Ovary (tissue), 3 donors: ENCODE measurements at regions not wholly inside any gene's neighbourhood (a gene's known extent, or its start where the extent isn't known, plus 50 kb on each side); places are given as distances from the start of the nearest gene placed in this dataset.

Experiments used
- EP300 ChIP-seq: sonication (generic); formaldehyde crosslinking; IDR thresholded peaks from one replicate; pipeline ENCODE4 v1.6.1; 2017; ENCODE audit warnings: antibody characterized with exemption
- POLR2A ChIP-seq: fragments of 450-650 bp; IDR thresholded peaks from one replicate; pipeline ENCODE4 v1.6.1; 2017; ENCODE audit warnings: antibody characterized with exemption, mild to moderate bottlenecking, moderate library complexity
- TF ChIP-seq, protein P1 (sequence below), 3 donors: fragments of 450-650 bp in 2 of 3; fragments of 200-600 bp in 1 of 3; IDR thresholded peaks; one replicate each; pipeline versions ENCODE4 v1.5.1 to v1.8.0; 2016 to 2022; ENCODE audit warnings: antibody characterized with exemption in 3 of 3, mild to moderate bottlenecking in 1 of 3
- donor health status: DM: no; HTN: no; CAD: no.

- TF ChIP-seq, protein P1, sequence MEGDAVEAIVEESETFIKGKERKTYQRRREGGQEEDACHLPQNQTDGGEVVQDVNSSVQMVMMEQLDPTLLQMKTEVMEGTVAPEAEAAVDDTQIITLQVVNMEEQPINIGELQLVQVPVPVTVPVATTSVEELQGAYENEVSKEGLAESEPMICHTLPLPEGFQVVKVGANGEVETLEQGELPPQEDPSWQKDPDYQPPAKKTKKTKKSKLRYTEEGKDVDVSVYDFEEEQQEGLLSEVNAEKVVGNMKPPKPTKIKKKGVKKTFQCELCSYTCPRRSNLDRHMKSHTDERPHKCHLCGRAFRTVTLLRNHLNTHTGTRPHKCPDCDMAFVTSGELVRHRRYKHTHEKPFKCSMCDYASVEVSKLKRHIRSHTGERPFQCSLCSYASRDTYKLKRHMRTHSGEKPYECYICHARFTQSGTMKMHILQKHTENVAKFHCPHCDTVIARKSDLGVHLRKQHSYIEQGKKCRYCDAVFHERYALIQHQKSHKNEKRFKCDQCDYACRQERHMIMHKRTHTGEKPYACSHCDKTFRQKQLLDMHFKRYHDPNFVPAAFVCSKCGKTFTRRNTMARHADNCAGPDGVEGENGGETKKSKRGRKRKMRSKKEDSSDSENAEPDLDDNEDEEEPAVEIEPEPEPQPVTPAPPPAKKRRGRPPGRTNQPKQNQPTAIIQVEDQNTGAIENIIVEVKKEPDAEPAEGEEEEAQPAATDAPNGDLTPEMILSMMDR (IDR thresholded peaks at IDR 0.05) = no peak
- TF ChIP-seq EP300 (no peak), POLR2A (no peak)
Observed at GRCh38 chr10:29959586-29959985, 99.8 kb downstream of the JCAD start.
